Upper lobe of left lung (tissue), 4 donors: ENCODE measurements at regions not wholly inside any gene's neighbourhood (a gene's known extent, or its start where the extent isn't known, plus 50 kb on each side); places are given as distances from the start of the nearest gene placed in this dataset.

Experiments
- EP300 ChIP-seq, 4 donors: sonication (generic); formaldehyde crosslinking; IDR thresholded peaks; one replicate each; pipeline ENCODE4 v1.5.1; 2017; ENCODE audit warnings: antibody characterized with exemption in 4 of 4, control low read depth in 2 of 4
- TF ChIP-seq, protein P1 (sequence below), 6 experiments: fragments of 450-650 bp in 4 of 6; fragments of 200-600 bp in 2 of 6; sonication (generic) in 2 of 6; IDR thresholded peaks; one replicate each; pipeline ENCODE4 v1.5.1; 2016 to 2019; ENCODE audit warnings: antibody characterized with exemption in 6 of 6

DNA sequence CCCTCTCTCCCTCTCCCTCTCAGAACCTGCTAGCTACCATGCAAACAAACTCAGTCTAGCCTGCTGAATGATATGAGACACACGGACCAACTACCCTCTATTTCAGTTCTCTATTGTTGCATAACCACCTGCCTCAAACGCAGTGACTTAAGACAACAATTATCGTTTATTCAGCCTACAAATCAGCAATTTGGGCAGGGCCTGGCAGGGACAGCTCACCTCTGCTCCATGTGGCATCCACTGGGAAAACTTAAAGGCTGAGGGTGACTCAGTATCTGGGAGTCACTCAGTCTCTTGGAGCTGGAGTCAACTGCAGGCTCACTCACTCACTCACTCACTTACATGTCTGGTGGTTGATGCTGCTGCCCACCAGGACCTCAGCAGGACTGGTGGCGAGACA is 121.3 kb downstream of the SEC16B start:
- TF ChIP-seq, protein P1, sequence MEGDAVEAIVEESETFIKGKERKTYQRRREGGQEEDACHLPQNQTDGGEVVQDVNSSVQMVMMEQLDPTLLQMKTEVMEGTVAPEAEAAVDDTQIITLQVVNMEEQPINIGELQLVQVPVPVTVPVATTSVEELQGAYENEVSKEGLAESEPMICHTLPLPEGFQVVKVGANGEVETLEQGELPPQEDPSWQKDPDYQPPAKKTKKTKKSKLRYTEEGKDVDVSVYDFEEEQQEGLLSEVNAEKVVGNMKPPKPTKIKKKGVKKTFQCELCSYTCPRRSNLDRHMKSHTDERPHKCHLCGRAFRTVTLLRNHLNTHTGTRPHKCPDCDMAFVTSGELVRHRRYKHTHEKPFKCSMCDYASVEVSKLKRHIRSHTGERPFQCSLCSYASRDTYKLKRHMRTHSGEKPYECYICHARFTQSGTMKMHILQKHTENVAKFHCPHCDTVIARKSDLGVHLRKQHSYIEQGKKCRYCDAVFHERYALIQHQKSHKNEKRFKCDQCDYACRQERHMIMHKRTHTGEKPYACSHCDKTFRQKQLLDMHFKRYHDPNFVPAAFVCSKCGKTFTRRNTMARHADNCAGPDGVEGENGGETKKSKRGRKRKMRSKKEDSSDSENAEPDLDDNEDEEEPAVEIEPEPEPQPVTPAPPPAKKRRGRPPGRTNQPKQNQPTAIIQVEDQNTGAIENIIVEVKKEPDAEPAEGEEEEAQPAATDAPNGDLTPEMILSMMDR (IDR thresholded peaks at IDR 0.05): no peak
- no peak for TF ChIP-seq EP300 (IDR thresholded peaks at IDR 0.05)
